ENCODE measurements at regions not wholly inside any gene's neighbourhood (a gene's known extent, or its start where the extent isn't known, plus 50 kb on each side); places are given as distances from the start of the nearest gene placed in this dataset.
A peak's percentile ranks its signal among the peaks of the same experiment; 100 is the strongest.
"Not testable (repeated sequence)": the region's sequence is repeated elsewhere in the genome, so short reads cannot be mapped to it uniquely, and the experiment has no call there.

GRCh38 chr9:17083258-17083657 is 51.6 kb upstream of the CNTLN start:
- DNase-seq, result no peak

GRCh38 chr9:17082343-17083064 is 52.3 kb upstream of the CNTLN start:
- no peak for DNase-seq

- no peak for DNase-seq
These were observed 53.0 kb upstream of the CNTLN start for GRCh38 chr9:17081814-17082213.

- DNase-seq, result no peak
These were observed 53.5 kb upstream of the CNTLN start for GRCh38 chr9:17081351-17081750.

GRCh38 chr9:17075758-17076485 is 58.9 kb upstream of the CNTLN start:
- DNase-seq, result no peak

GRCh38 chr9:17075146-17075757 is 59.6 kb upstream of the CNTLN start:
- DNase-seq, result no peak

- DNase-seq, result not testable (repeated sequence)
These were observed 62.3 kb upstream of the CNTLN start for GRCh38 chr9:17072563-17072962.

GRCh38 chr9:17068671-17069070 is 66.2 kb upstream of the CNTLN start:
- DNase-seq, result no peak

- DNase-seq, result no peak
These were observed 69.8 kb upstream of the CNTLN start for GRCh38 chr9:17065062-17065461.

- no peak for DNase-seq
These were observed 70.3 kb upstream of the CNTLN start for GRCh38 chr9:17064558-17064957.

GRCh38 chr9:17063535-17064135 is 71.2 kb upstream of the CNTLN start:
- peak; percentile 43 for DNase-seq

GRCh38 chr9:17062497-17062896 is 72.3 kb upstream of the CNTLN start:
- DNase-seq, result no peak

- no peak for DNase-seq
These were observed 74.4 kb upstream of the CNTLN start for GRCh38 chr9:17060450-17060849.

- no peak for DNase-seq
These were observed 75.4 kb upstream of the CNTLN start for GRCh38 chr9:17059465-17059864.

- no peak for DNase-seq
These were observed 77.1 kb upstream of the CNTLN start for GRCh38 chr9:17057729-17058128.

GRCh38 chr9:17052626-17053025 is 82.2 kb upstream of the CNTLN start:
- DNase-seq, result no peak

- no peak for DNase-seq
These were observed 89.4 kb upstream of the CNTLN start for GRCh38 chr9:17045381-17045940.

GRCh38 chr9:17031546-17031945 is 103.3 kb upstream of the CNTLN start:
- DNase-seq, result no peak

GRCh38 chr9:17025281-17025680 is 109.6 kb upstream of the CNTLN start:
- DNase-seq, result no peak

- no peak for DNase-seq
These were observed 110.7 kb upstream of the CNTLN start for GRCh38 chr9:17024129-17024528.

- no peak for DNase-seq
These were observed 113.4 kb upstream of the CNTLN start for GRCh38 chr9:17021387-17021970.

- DNase-seq, result no peak
These were observed 115.4 kb upstream of the CNTLN start for GRCh38 chr9:17019398-17019797.

Measured in activated CD4-positive, alpha-beta T cell treated with anti-CD3 and anti-CD28 coated beads, Interleukin-10, Interleukin-2, amounts not matched to agents 100 ng/mL and 50 ng/mL, durations not matched to agents 16 hours and 8 hours (primary cell).